ENCODE measurements at regions not wholly inside any gene's neighbourhood (a gene's known extent, or its start where the extent isn't known, plus 50 kb on each side); places are given as distances from the start of the nearest gene placed in this dataset.

- Mint-ChIP-seq H3K4me3 (ENCODE audit: unreplicated experiment) (no peak overlapping the region), H3K27me3 (ENCODE audit: unreplicated experiment) (no peaks in the 10 kb centered on the region), H3K9me3 (ENCODE audit: unreplicated experiment) (no peaks in the 10 kb centered on the region), H3K36me3 (ENCODE audit: low read depth, unreplicated experiment) (no peaks in the 10 kb centered on the region), H3K4me1 (ENCODE audit: unreplicated experiment) (peaks cover 5% of the 10 kb centered on the region), H3K27ac (ENCODE audit: unreplicated experiment) (no peak overlapping the region)
- TF ChIP-seq CTCF (IDR thresholded peaks at IDR 0.05; ENCODE audit: unreplicated experiment), result no peak
- DNase-seq (ENCODE audit: low spot score), result no peak
These were observed 60.6 kb upstream of the CD34 start for GRCh38 chr1:207971331-207972219.

GRCh38 chr1:207970329-207971233 is 59.7 kb upstream of the CD34 start:
- Mint-ChIP-seq H3K4me3 (ENCODE audit: unreplicated experiment) (no peak overlapping the region), H3K4me1 (ENCODE audit: unreplicated experiment) (peaks cover 9% of the 10 kb centered on the region), H3K27me3 (ENCODE audit: unreplicated experiment) (no peaks in the 10 kb centered on the region), H3K9me3 (ENCODE audit: unreplicated experiment) (no peaks in the 10 kb centered on the region), H3K27ac (ENCODE audit: unreplicated experiment) (no peak overlapping the region), H3K36me3 (ENCODE audit: low read depth, unreplicated experiment) (no peaks in the 10 kb centered on the region)
- no peak for DNase-seq (ENCODE audit: low spot score)
- TF ChIP-seq CTCF (IDR thresholded peaks at IDR 0.05; ENCODE audit: unreplicated experiment), result no peak

GRCh38 chr1:207969528-207969927 is 58.6 kb upstream of the CD34 start:
- H3K27ac Mint-ChIP-seq (ENCODE audit: unreplicated experiment), result no peak overlapping the region
- peaks cover under 1% of the 10 kb centered on the region for H3K9me3 Mint-ChIP-seq (ENCODE audit: unreplicated experiment)
- TF ChIP-seq CTCF (IDR thresholded peaks at IDR 0.05; ENCODE audit: unreplicated experiment), result no peak
- H3K4me3 Mint-ChIP-seq (ENCODE audit: unreplicated experiment), result no peak overlapping the region
- H3K36me3 Mint-ChIP-seq (ENCODE audit: low read depth, unreplicated experiment), result no peaks in the 10 kb centered on the region
- DNase-seq (ENCODE audit: low spot score), result no peak
- H3K27me3 Mint-ChIP-seq (ENCODE audit: unreplicated experiment), result no peaks in the 10 kb centered on the region
- peaks cover 14% of the 10 kb centered on the region for H3K4me1 Mint-ChIP-seq (ENCODE audit: unreplicated experiment)

GRCh38 chr1:207968521-207969009 is 57.6 kb upstream of the CD34 start:
- no peak for DNase-seq (ENCODE audit: low spot score)
- H3K27me3 Mint-ChIP-seq (ENCODE audit: unreplicated experiment), result no peaks in the 10 kb centered on the region
- peaks cover 19% of the 10 kb centered on the region for H3K4me1 Mint-ChIP-seq (ENCODE audit: unreplicated experiment)
- H3K9me3 Mint-ChIP-seq (ENCODE audit: unreplicated experiment), result peaks cover 4% of the 10 kb centered on the region
- no peak overlapping the region for H3K4me3 Mint-ChIP-seq (ENCODE audit: unreplicated experiment)
- no peaks in the 10 kb centered on the region for H3K36me3 Mint-ChIP-seq (ENCODE audit: low read depth, unreplicated experiment)
- no peak overlapping the region for H3K27ac Mint-ChIP-seq (ENCODE audit: unreplicated experiment)
- TF ChIP-seq CTCF (IDR thresholded peaks at IDR 0.05; ENCODE audit: unreplicated experiment), result no peak

All from endothelial cell (in vitro differentiated cells).